Hepatocyte (in vitro differentiated cells): ENCODE measurements at regions not wholly inside any gene's neighbourhood (a gene's known extent, or its start where the extent isn't known, plus 50 kb on each side); places are given as distances from the start of the nearest gene placed in this dataset.

Experiments used
- CTCF ChIP-seq: fragments of 200-600 bp; sonication (generic); IDR thresholded peaks from 2 replicates; pipeline ENCODE4 v1.5.1; 2016; ENCODE audit warnings: antibody characterized with exemption, mild to moderate bottlenecking; ENCODE audit not compliant: poor library complexity
- EZH2 ChIP-seq: fragments of 200-600 bp; sonication (generic); IDR thresholded peaks from 2 replicates; pipeline ENCODE4 v1.6.1; 2016; ENCODE audit warnings: antibody characterized with exemption, mild to moderate bottlenecking, borderline replicate concordance
- EZH2phosphoT487 ChIP-seq: fragments of 200-600 bp; sonication (generic); IDR thresholded peaks from one replicate; pipeline ENCODE4 v1.6.1; 2018; ENCODE audit warnings: antibody characterized with exemption, mild to moderate bottlenecking, low read depth, moderate library complexity; ENCODE audit not compliant: unreplicated experiment, severe bottlenecking

DNA sequence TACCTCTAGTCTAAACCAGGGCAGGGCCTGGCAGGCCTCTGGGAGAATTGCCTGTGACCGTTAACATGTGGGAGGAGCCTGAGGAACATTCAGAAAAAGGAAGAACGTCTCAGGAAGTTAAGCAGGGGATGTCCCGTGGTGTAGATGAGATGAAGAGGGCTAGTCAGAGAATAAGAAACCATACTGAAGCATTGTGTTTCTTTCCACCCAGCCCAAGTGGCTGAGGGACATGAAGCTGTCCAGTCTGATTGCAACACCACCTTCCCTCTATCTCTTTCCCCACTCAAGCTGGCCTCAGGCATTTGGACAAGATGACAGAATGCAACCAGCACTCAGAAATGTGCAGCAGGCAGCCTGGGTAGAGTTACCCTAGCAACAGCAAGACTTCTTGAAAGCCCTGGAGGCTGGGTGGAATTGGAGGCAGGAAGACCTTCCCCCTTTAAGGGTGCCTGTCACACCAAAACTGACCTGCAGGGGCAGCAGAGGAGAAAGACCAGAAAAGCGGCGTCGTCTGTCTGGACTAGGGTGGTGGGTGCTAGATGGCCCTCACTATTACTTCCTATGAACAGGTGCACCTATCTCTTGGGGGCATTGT is 186.1 kb downstream of the UNC5CL start:
- TF ChIP-seq CTCF (peak; percentile 29), EZH2 (no peak), EZH2phosphoT487 (no peak)
